ENCODE measurements at regions not wholly inside any gene's neighbourhood (a gene's known extent, or its start where the extent isn't known, plus 50 kb on each side); places are given as distances from the start of the nearest gene placed in this dataset.

GRCh38 chr9:108386032-108386431, 469.8 kb downstream of the ACTL7B start:
- no peak for DNase-seq

GRCh38 chr9:108383796-108384195, 472.0 kb downstream of the ACTL7B start:
- no peak overlapping the region for H3K27ac ChIP-seq
- intact Hi-C loops (cut with DNase I): no loop called here
- 42 to 56% (median 54%) methylated on average over 1 of the region's 1 CpG for WGBS, 4 donors
- no peak overlapping the region for H3K4me3 ChIP-seq
- TF ChIP-seq CTCF (IDR thresholded peaks at IDR 0.05) (no peak), POLR2A (IDR thresholded peaks at IDR 0.05) (no peak)
- no peaks in the 10 kb centered on the region for H3K27me3 ChIP-seq
- H3K4me1 ChIP-seq (replicated peaks in 1 of 2): no peaks in the 10 kb centered on the region
- DNase-seq: no peak
- H3K36me3 ChIP-seq (replicated peaks in 1 of 2): no peaks in the 10 kb centered on the region
- H3K9me3 ChIP-seq (replicated peaks in 1 of 3): no peaks in the 10 kb centered on the region

More at GRCh38 chr9:108386032-108386431, 469.8 kb downstream of the ACTL7B start:
- no peak overlapping the region for H3K27ac ChIP-seq
- no peaks in the 10 kb centered on the region for H3K27me3 ChIP-seq
- TF ChIP-seq CTCF (IDR thresholded peaks at IDR 0.05): no peak
- no peak for TF ChIP-seq POLR2A (IDR thresholded peaks at IDR 0.05)
- no peaks in the 10 kb centered on the region for H3K9me3 ChIP-seq (replicated peaks in 1 of 3)
- WGBS, 4 donors: 88 to 92% (median 90%) methylated on average over 2 of the region's 2 CpGs
- H3K36me3 ChIP-seq (replicated peaks in 1 of 2): no peaks in the 10 kb centered on the region
- H3K4me3 ChIP-seq: no peak overlapping the region
- intact Hi-C loops (cut with DNase I): no loop called here
- H3K4me1 ChIP-seq (replicated peaks in 1 of 2): no peaks in the 10 kb centered on the region

GRCh38 chr9:108382310-108382709, 473.5 kb downstream of the ACTL7B start:
- no peak overlapping the region for H3K4me3 ChIP-seq
- no peaks in the 10 kb centered on the region for H3K9me3 ChIP-seq (replicated peaks in 1 of 3)
- H3K36me3 ChIP-seq (replicated peaks in 1 of 2): no peaks in the 10 kb centered on the region
- H3K27ac ChIP-seq: no peak overlapping the region
- no peaks in the 10 kb centered on the region for H3K27me3 ChIP-seq
- no peaks in the 10 kb centered on the region for H3K4me1 ChIP-seq (replicated peaks in 1 of 2)
- TF ChIP-seq POLR2A (IDR thresholded peaks at IDR 0.05) (no peak), CTCF (IDR thresholded peaks at IDR 0.05) (no peak)
- 72 to 84% (median 78%) methylated on average over 3 to 6 of the region's 6 CpGs for WGBS, 4 donors
- intact Hi-C loops (cut with DNase I): no loop called here
- DNase-seq: no peak

- Histone ChIP-seq H3K4me3 (no peak overlapping the region), H3K4me1 (replicated peaks in 1 of 2) (no peaks in the 10 kb centered on the region), H3K27ac (no peak overlapping the region), H3K36me3 (replicated peaks in 1 of 2) (no peaks in the 10 kb centered on the region), H3K27me3 (no peaks in the 10 kb centered on the region), H3K9me3 (replicated peaks in 1 of 3) (no peaks in the 10 kb centered on the region)
- TF ChIP-seq CTCF (IDR thresholded peaks at IDR 0.05) (no peak), POLR2A (IDR thresholded peaks at IDR 0.05) (no peak)
- WGBS, 4 donors: 97 to 98% (median 97%) methylated on average over 2 of the region's 2 CpGs
- DNase-seq: no peak
- intact Hi-C loops (cut with DNase I): no loop called here
These were observed 477.9 kb downstream of the ACTL7B start for GRCh38 chr9:108377881-108378280.

Measured in adrenal gland (tissue), 9 donors.